Esophagus muscularis mucosa (tissue), 4 donors: ENCODE measurements at regions not wholly inside any gene's neighbourhood (a gene's known extent, or its start where the extent isn't known, plus 50 kb on each side); places are given as distances from the start of the nearest gene placed in this dataset.

Source experiments
- DNase-seq: peaks from one replicate; pipeline ENCODE4 v3.0.0-alpha.2; 2017; ENCODE audit errors: extremely low spot score
- H3K27ac ChIP-seq, 4 donors: fragments of 200-600 bp; sonication (generic); replicated peaks in 1 of 4; 1 replicate in 3 of 4; 2 replicates in 1 of 4; pipeline ENCODE4 v1.5.1; 2016 to 2019; ENCODE audit warnings: mild to moderate bottlenecking in 1 of 4
- H3K27me3 ChIP-seq, 4 donors: fragments of 200-600 bp; sonication (generic); one replicate each; pipeline versions ENCODE4 v1.5.1 to v1.6.0; 2016 to 2019
- H3K36me3 ChIP-seq, 4 donors: fragments of 200-600 bp; sonication (generic); one replicate each; pipeline ENCODE4 v1.5.1; 2016 to 2019
- H3K4me1 ChIP-seq, 4 donors: fragments of 200-600 bp; sonication (generic); one replicate each; pipeline ENCODE4 v1.5.1; 2016 to 2019
- H3K4me3 ChIP-seq, 4 donors: fragments of 200-600 bp; sonication (generic); 1 replicate in 2 of 4; 2 replicates in 2 of 4; pipeline ENCODE4 v1.5.1; 2016 to 2019; ENCODE audit warnings: mild to moderate bottlenecking in 4 of 4, moderate library complexity in 1 of 4
- H3K9me3 ChIP-seq, 4 donors: fragments of 200-600 bp; sonication (generic); 1 replicate in 3 of 4; 2 replicates in 1 of 4; pipeline ENCODE4 v1.5.1; 2016 to 2019
- EP300 ChIP-seq: sonication (generic); formaldehyde crosslinking; IDR thresholded peaks from one replicate; pipeline ENCODE4 v1.6.1; 2017; ENCODE audit warnings: antibody characterized with exemption
- POLR2A ChIP-seq: fragments of 450-650 bp; IDR thresholded peaks from one replicate; pipeline ENCODE4 v1.6.1; 2017; ENCODE audit warnings: antibody characterized with exemption, moderate library complexity, mild to moderate bottlenecking, low read depth
- POLR2AphosphoS5 ChIP-seq, 2 donors: sonication (generic); formaldehyde crosslinking; IDR thresholded peaks; one replicate each; pipeline ENCODE4 v1.6.1; 2017; ENCODE audit warnings: antibody characterized with exemption in 2 of 2
- WGBS: methylation state at CpG from one replicate; pipeline ENCODE4 v1.1.5; 2018; 5-methylcytosine and 5-hydroxymethylcytosine counted together
- intact Hi-C: fragments of 100-400 bp; cut with DNase I; formaldehyde crosslinking; loops from one replicate; pipeline ENCODE4 v1.15.1; 2023
- TF ChIP-seq, protein P1 (sequence below), 3 experiments: fragments of 200-600 bp in 2 of 3; fragments of 450-650 bp in 1 of 3; sonication (generic) in 2 of 3; IDR thresholded peaks; one replicate each; pipeline ENCODE4 v1.5.1; 2017 to 2019; ENCODE audit warnings: antibody characterized with exemption in 3 of 3, mild to moderate bottlenecking in 2 of 3, moderate library complexity in 1 of 3

DNA sequence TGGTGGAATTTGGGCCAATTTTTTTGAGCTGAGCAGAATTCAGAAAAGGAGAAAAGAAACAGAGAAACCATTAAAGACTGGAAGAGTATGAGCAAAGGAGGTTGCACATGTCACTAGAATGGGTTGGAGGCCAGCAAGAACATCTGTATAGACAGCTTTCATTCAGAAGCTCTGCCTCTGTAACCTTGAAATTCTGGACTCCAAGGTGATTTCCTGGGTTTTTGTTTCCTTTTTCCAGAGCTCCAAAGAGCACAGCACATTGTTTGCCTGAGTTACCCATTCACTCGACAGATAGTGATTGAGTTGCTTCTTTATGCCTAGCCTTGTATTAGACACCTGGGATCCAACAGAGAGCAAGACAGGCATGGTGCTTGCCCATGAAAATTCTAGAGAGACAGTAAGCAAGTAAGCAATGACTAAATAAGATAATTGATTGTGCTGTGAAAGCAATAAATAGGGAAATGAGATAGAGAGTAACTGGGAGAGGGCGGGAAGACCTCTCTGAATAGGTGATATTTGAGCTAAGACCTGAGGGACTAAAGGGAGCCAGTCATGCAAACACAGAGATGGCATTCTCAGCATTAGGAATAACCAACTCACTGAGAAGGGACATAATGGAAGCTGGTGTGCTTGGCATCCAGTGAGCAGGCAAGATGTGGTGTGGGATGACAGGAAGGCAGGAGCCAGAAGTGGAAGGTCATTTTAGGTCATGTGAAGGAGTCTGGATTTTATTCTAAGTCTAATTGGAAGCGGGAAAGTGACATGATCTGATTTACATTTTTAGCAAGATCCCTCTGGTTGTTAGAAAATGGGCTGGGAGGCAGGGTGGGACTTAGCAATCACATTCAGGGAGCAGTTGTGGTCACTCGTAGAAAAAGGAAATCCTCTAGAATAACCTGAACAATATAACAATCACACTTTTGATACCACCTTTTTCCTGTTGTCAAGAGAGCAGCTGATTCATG, 197.5 kb downstream of the HS3ST3A1 start:
- Histone ChIP-seq H3K4me3 (no peak overlapping the region), H3K27me3 (no peaks in the 10 kb centered on the region), H3K9me3 (no peaks in the 10 kb centered on the region), H3K36me3 (no peaks in the 10 kb centered on the region), H3K27ac (no peak overlapping the region), H3K4me1 (peaks cover 0 to 23% (median 0%) of the 10 kb centered on the region in 4 donors)
- intact Hi-C loops: no loop called here
- DNase-seq: no peak
- WGBS: 68% methylated on average over 4 of the region's 4 CpGs
- no peak for TF ChIP-seq POLR2AphosphoS5 (IDR thresholded peaks at IDR 0.05)
- no peak for TF ChIP-seq EP300
- no peak for TF ChIP-seq POLR2A
- TF ChIP-seq, protein P1, sequence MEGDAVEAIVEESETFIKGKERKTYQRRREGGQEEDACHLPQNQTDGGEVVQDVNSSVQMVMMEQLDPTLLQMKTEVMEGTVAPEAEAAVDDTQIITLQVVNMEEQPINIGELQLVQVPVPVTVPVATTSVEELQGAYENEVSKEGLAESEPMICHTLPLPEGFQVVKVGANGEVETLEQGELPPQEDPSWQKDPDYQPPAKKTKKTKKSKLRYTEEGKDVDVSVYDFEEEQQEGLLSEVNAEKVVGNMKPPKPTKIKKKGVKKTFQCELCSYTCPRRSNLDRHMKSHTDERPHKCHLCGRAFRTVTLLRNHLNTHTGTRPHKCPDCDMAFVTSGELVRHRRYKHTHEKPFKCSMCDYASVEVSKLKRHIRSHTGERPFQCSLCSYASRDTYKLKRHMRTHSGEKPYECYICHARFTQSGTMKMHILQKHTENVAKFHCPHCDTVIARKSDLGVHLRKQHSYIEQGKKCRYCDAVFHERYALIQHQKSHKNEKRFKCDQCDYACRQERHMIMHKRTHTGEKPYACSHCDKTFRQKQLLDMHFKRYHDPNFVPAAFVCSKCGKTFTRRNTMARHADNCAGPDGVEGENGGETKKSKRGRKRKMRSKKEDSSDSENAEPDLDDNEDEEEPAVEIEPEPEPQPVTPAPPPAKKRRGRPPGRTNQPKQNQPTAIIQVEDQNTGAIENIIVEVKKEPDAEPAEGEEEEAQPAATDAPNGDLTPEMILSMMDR (IDR thresholded peaks at IDR 0.05): no peak

DNA sequence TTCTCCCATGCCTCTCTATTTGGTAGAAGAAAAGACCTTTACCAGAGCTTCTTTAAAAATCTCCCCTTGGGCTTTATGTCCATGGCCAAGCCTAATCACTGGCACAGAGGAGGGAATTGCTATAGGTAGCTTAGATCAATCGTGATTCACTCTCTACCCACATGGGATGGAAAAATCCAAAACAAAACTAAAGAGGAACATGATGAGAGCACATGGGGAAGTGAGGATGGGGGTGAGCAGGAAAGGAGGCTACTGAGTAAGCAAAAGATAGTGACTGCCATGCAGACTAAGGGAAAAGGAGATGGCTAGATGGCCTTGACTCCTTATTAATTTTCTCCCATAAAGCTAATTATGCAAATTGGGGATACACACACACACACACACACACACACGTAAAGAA, 201.2 kb downstream of the HS3ST3A1 start:
- H3K27me3 ChIP-seq: no peaks in the 10 kb centered on the region
- H3K36me3 ChIP-seq: no peaks in the 10 kb centered on the region
- no peak overlapping the region for H3K4me3 ChIP-seq
- H3K4me1 ChIP-seq: peaks cover 0 to 15% (median 0%) of the 10 kb centered on the region in 4 donors
- intact Hi-C loops: no loop called here
- DNase-seq: no peak
- H3K9me3 ChIP-seq: no peaks in the 10 kb centered on the region
- WGBS: 89% methylated on average over 2 of the region's 2 CpGs
- H3K27ac ChIP-seq: no peak overlapping the region
- TF ChIP-seq POLR2A (no peak), POLR2AphosphoS5 (IDR thresholded peaks at IDR 0.05) (no peak), EP300 (no peak)
- TF ChIP-seq, protein P1 (IDR thresholded peaks at IDR 0.05): no peak

DNA sequence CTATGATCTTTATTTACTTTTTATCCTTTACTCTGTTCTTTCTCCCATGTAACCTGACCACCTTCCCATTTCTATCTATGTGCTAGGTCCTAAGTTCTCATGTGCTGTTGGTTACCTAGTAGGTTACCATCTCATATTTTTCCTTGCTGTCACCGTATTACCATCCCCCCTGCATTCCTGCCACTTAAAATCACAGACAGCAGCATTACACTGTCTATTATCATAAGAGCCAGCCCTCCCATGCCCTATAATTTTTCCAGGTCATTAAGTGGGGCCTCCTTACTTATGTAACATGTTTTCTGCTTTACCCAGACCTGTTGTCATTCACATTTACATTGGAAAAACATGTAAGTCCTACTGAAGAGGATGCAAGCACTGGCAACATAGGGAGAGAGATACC, 202.9 kb downstream of the HS3ST3A1 start:
- peaks cover 0 to under 1% (median 0%) of the 10 kb centered on the region in 4 donors for H3K4me1 ChIP-seq
- intact Hi-C loops: no loop called here
- 88% methylated on average over 1 of the region's 1 CpG for WGBS
- no peak overlapping the region for H3K4me3 ChIP-seq
- H3K27me3 ChIP-seq: no peaks in the 10 kb centered on the region
- no peaks in the 10 kb centered on the region for H3K9me3 ChIP-seq
- no peak overlapping the region for H3K27ac ChIP-seq
- no peak for TF ChIP-seq POLR2AphosphoS5 (IDR thresholded peaks at IDR 0.05)
- no peak for TF ChIP-seq POLR2A
- TF ChIP-seq EP300: no peak
- TF ChIP-seq, protein P1 (IDR thresholded peaks at IDR 0.05): no peak
- no peak for DNase-seq
- H3K36me3 ChIP-seq: no peaks in the 10 kb centered on the region

DNA sequence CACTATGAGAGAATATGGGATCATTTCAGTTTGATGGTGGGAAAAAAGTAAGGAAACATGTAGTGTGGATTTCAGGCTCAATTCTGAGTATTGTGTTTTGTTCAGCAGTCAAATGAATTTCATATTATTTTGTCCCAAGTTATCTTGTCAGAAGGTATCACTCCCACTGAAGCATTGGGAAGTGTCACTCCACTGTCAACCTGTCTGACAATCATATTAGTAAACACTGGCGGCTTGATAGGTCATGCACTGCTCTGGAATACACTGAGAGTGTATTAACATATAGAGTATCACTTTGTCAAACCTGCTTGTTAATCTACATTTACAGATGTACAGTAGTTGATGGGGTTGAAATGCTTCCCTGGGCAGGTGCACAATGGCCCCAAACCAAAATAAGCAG, 203.6 kb downstream of the HS3ST3A1 start:
- no peaks in the 10 kb centered on the region for H3K27me3 ChIP-seq
- intact Hi-C loops: no loop called here
- H3K27ac ChIP-seq: no peak overlapping the region
- WGBS: 93% methylated on average over 1 of the region's 1 CpG
- H3K9me3 ChIP-seq: no peaks in the 10 kb centered on the region
- H3K36me3 ChIP-seq: no peaks in the 10 kb centered on the region
- TF ChIP-seq POLR2A: no peak
- TF ChIP-seq EP300: no peak
- TF ChIP-seq, protein P1 (IDR thresholded peaks at IDR 0.05): no peak
- no peak for TF ChIP-seq POLR2AphosphoS5 (IDR thresholded peaks at IDR 0.05)
- no peak for DNase-seq
- H3K4me1 ChIP-seq: no peaks in the 10 kb centered on the region
- no peak overlapping the region for H3K4me3 ChIP-seq
